Activated CD4-positive, alpha-beta memory T cell treated with anti-CD3 and anti-CD28 coated beads for 36 hours (primary cell): ENCODE measurements at regions not wholly inside any gene's neighbourhood (a gene's known extent, or its start where the extent isn't known, plus 50 kb on each side); places are given as distances from the start of the nearest gene placed in this dataset.

ENCODE experiments used
- CTCF ChIA-PET: fragments of 350-600 bp; sonication (Branson Sonifier 250); formaldehyde crosslinking; loops from one replicate; lab custom pipeline; 2021; ENCODE audit warnings: antibody characterized with exemption, inconsistent platforms; lab: Charles Lee
- POLR2A ChIA-PET: fragments of 350-600 bp; sonication (Branson Sonifier 250); formaldehyde crosslinking; loops from one replicate; lab custom pipeline; 2021; ENCODE audit warnings: antibody characterized with exemption; lab: Charles Lee
- DNase-seq: peaks from one replicate; pipeline ENCODE4 v3.0.0-alpha.2; 2020
- H3K27ac Mint-ChIP-seq: one replicate; pipeline ENCODE4 v1.8.0; 2021; ENCODE audit warnings: mixed read lengths
- H3K27me3 Mint-ChIP-seq: one replicate; pipeline ENCODE4 v1.8.0; 2021; ENCODE audit warnings: mixed read lengths
- H3K36me3 Mint-ChIP-seq: one replicate; pipeline ENCODE4 v1.8.0; 2021; ENCODE audit warnings: mixed read lengths
- H3K4me1 Mint-ChIP-seq: one replicate; pipeline ENCODE4 v1.8.0; 2021; ENCODE audit warnings: low read depth, mixed read lengths
- H3K4me3 Mint-ChIP-seq: one replicate; pipeline ENCODE4 v1.8.0; 2021; ENCODE audit warnings: mild to moderate bottlenecking, mixed read lengths
- H3K9me3 Mint-ChIP-seq: one replicate; pipeline ENCODE4 v1.8.0; 2021; ENCODE audit warnings: mixed read lengths
- intact Hi-C: fragments of 100-400 bp; cut with micrococcal nuclease; formaldehyde crosslinking; loops from one replicate; pipeline ENCODE4 v1.15.1; 2023

GRCh38 chr3:83195243-83195642 lies 1433.8 kb upstream of the GBE1 start:
- CTCF ChIA-PET: no interaction called here
- intact Hi-C loops: no loop called here
- H3K4me3 Mint-ChIP-seq: no peak overlapping the region
- DNase-seq: no peak
- POLR2A ChIA-PET: no interaction called here
- no peaks in the 10 kb centered on the region for H3K27me3 Mint-ChIP-seq
- H3K4me1 Mint-ChIP-seq: no peaks in the 10 kb centered on the region
- peaks cover 29% of the 10 kb centered on the region for H3K9me3 Mint-ChIP-seq
- no peak overlapping the region for H3K27ac Mint-ChIP-seq
- H3K36me3 Mint-ChIP-seq: no peaks in the 10 kb centered on the region

GRCh38 chr3:83193526-83193925 lies 1432.1 kb upstream of the GBE1 start:
- no peaks in the 10 kb centered on the region for H3K27me3 Mint-ChIP-seq
- CTCF ChIA-PET: no interaction called here

GRCh38 chr3:83189634-83190033 lies 1428.2 kb upstream of the GBE1 start:
- H3K36me3 Mint-ChIP-seq: no peaks in the 10 kb centered on the region
- H3K27me3 Mint-ChIP-seq: no peaks in the 10 kb centered on the region
- H3K4me3 Mint-ChIP-seq: no peak overlapping the region
- ChIA-PET CTCF (no interaction called here), POLR2A (no interaction called here)
- no peak overlapping the region for H3K27ac Mint-ChIP-seq
- peaks cover 22% of the 10 kb centered on the region for H3K9me3 Mint-ChIP-seq
- no peaks in the 10 kb centered on the region for H3K4me1 Mint-ChIP-seq
- intact Hi-C loops: no loop called here
- no peak for DNase-seq

More at GRCh38 chr3:83193526-83193925, 1432.1 kb upstream of the GBE1 start:
- no peak for DNase-seq
- intact Hi-C loops: no loop called here
- Mint-ChIP-seq H3K4me3 (no peak overlapping the region), H3K36me3 (no peaks in the 10 kb centered on the region), H3K27ac (no peak overlapping the region), H3K9me3 (peaks cover 26% of the 10 kb centered on the region), H3K4me1 (no peaks in the 10 kb centered on the region)
- POLR2A ChIA-PET: no interaction called here

GRCh38 chr3:83169473-83169872 lies 1408.0 kb upstream of the GBE1 start:
- Mint-ChIP-seq H3K36me3 (no peaks in the 10 kb centered on the region), H3K27ac (no peak overlapping the region), H3K9me3 (peaks cover 7% of the 10 kb centered on the region), H3K4me1 (no peaks in the 10 kb centered on the region), H3K27me3 (no peaks in the 10 kb centered on the region), H3K4me3 (no peak overlapping the region)
- intact Hi-C loops: no loop called here
- POLR2A ChIA-PET: no interaction called here
- DNase-seq: no peak
- CTCF ChIA-PET: no interaction called here

GRCh38 chr3:83150896-83151295 lies 1389.5 kb upstream of the GBE1 start:
- Mint-ChIP-seq H3K4me1 (no peaks in the 10 kb centered on the region), H3K27me3 (no peaks in the 10 kb centered on the region), H3K27ac (no peak overlapping the region), H3K9me3 (peaks cover 11% of the 10 kb centered on the region), H3K36me3 (no peaks in the 10 kb centered on the region), H3K4me3 (no peak overlapping the region)
- no peak for DNase-seq
- POLR2A ChIA-PET: no interaction called here
- CTCF ChIA-PET: no interaction called here
- intact Hi-C loops: no loop called here

GRCh38 chr3:83140983-83141382 lies 1379.5 kb upstream of the GBE1 start:
- CTCF ChIA-PET: no interaction called here
- intact Hi-C loops: no loop called here

GRCh38 chr3:83131236-83131635 lies 1369.8 kb upstream of the GBE1 start:
- DNase-seq: no peak
- ChIA-PET CTCF (no interaction called here), POLR2A (no interaction called here)
- H3K27me3 Mint-ChIP-seq: no peaks in the 10 kb centered on the region
- H3K9me3 Mint-ChIP-seq: peaks cover 4% of the 10 kb centered on the region
- intact Hi-C loops: no loop called here
- no peak overlapping the region for H3K27ac Mint-ChIP-seq
- H3K4me3 Mint-ChIP-seq: no peak overlapping the region
- H3K36me3 Mint-ChIP-seq: no peaks in the 10 kb centered on the region
- no peaks in the 10 kb centered on the region for H3K4me1 Mint-ChIP-seq

More at GRCh38 chr3:83140983-83141382, 1379.5 kb upstream of the GBE1 start:
- peaks cover 25% of the 10 kb centered on the region for H3K9me3 Mint-ChIP-seq
- H3K27me3 Mint-ChIP-seq: no peaks in the 10 kb centered on the region
- no peak overlapping the region for H3K4me3 Mint-ChIP-seq
- H3K36me3 Mint-ChIP-seq: no peaks in the 10 kb centered on the region
- POLR2A ChIA-PET: no interaction called here
- H3K27ac Mint-ChIP-seq: no peak overlapping the region
- no peaks in the 10 kb centered on the region for H3K4me1 Mint-ChIP-seq
- no peak for DNase-seq

GRCh38 chr3:83122774-83123350 lies 1361.4 kb upstream of the GBE1 start:
- H3K36me3 Mint-ChIP-seq: no peaks in the 10 kb centered on the region
- H3K9me3 Mint-ChIP-seq: peaks cover 2% of the 10 kb centered on the region
- POLR2A ChIA-PET: no interaction called here
- H3K27me3 Mint-ChIP-seq: no peaks in the 10 kb centered on the region
- CTCF ChIA-PET: no interaction called here
- DNase-seq: no peak
- no peaks in the 10 kb centered on the region for H3K4me1 Mint-ChIP-seq
- H3K27ac Mint-ChIP-seq: no peak overlapping the region
- intact Hi-C loops: no loop called here
- H3K4me3 Mint-ChIP-seq: no peak overlapping the region

- DNase-seq: no peak
- H3K4me1 Mint-ChIP-seq: no peaks in the 10 kb centered on the region
- H3K27me3 Mint-ChIP-seq: no peaks in the 10 kb centered on the region
- H3K27ac Mint-ChIP-seq: no peak overlapping the region
- no peaks in the 10 kb centered on the region for H3K36me3 Mint-ChIP-seq
- H3K4me3 Mint-ChIP-seq: no peak overlapping the region
- POLR2A ChIA-PET: no interaction called here
- intact Hi-C loops: no loop called here
- peaks cover 12% of the 10 kb centered on the region for H3K9me3 Mint-ChIP-seq
- CTCF ChIA-PET: no interaction called here
Measured at GRCh38 chr3:83093222-83093572, 1331.8 kb upstream of the GBE1 start.

- CTCF ChIA-PET: no interaction called here
- Mint-ChIP-seq H3K9me3 (peaks cover 12% of the 10 kb centered on the region), H3K27ac (no peak overlapping the region), H3K4me1 (no peaks in the 10 kb centered on the region), H3K36me3 (no peaks in the 10 kb centered on the region), H3K27me3 (no peaks in the 10 kb centered on the region), H3K4me3 (no peak overlapping the region)
- POLR2A ChIA-PET: no interaction called here
- intact Hi-C loops: no loop called here
- DNase-seq: no peak
Measured at GRCh38 chr3:83092521-83093221, 1331.2 kb upstream of the GBE1 start.

GRCh38 chr3:83076041-83076440 lies 1314.6 kb upstream of the GBE1 start:
- Mint-ChIP-seq H3K27ac (no peak overlapping the region), H3K9me3 (peaks cover 10% of the 10 kb centered on the region), H3K4me3 (no peak overlapping the region), H3K36me3 (no peaks in the 10 kb centered on the region), H3K27me3 (no peaks in the 10 kb centered on the region), H3K4me1 (no peaks in the 10 kb centered on the region)
- ChIA-PET POLR2A (no interaction called here), CTCF (interaction anchor here (0.7 kb wide), 1 partner anchor 78 kb away, joined by 3 read pairs; no protein-coding TSS in a partner anchor)
- DNase-seq: no peak
- intact Hi-C loops: no loop called here

GRCh38 chr3:83074485-83074884 lies 1313.0 kb upstream of the GBE1 start:
- no peaks in the 10 kb centered on the region for H3K36me3 Mint-ChIP-seq
- no peaks in the 10 kb centered on the region for H3K27me3 Mint-ChIP-seq
- ChIA-PET POLR2A (no interaction called here), CTCF (no interaction called here)
- H3K27ac Mint-ChIP-seq: no peak overlapping the region
- DNase-seq: no peak
- H3K4me1 Mint-ChIP-seq: no peaks in the 10 kb centered on the region
- H3K4me3 Mint-ChIP-seq: no peak overlapping the region
- H3K9me3 Mint-ChIP-seq: peaks cover 10% of the 10 kb centered on the region
- intact Hi-C loops: no loop called here

- H3K36me3 Mint-ChIP-seq: no peaks in the 10 kb centered on the region
- no peak for DNase-seq
- no peaks in the 10 kb centered on the region for H3K27me3 Mint-ChIP-seq
- no peaks in the 10 kb centered on the region for H3K4me1 Mint-ChIP-seq
- intact Hi-C loops: no loop called here
- no peak overlapping the region for H3K4me3 Mint-ChIP-seq
- ChIA-PET CTCF (no interaction called here), POLR2A (no interaction called here)
- peaks cover 22% of the 10 kb centered on the region for H3K9me3 Mint-ChIP-seq
- H3K27ac Mint-ChIP-seq: no peak overlapping the region
Measured at GRCh38 chr3:83065851-83066460, 1304.5 kb upstream of the GBE1 start.
